Mesenchymal stem cell (in vitro differentiated cells and primary cell): ENCODE measurements at regions not wholly inside any gene's neighbourhood (a gene's known extent, or its start where the extent isn't known, plus 50 kb on each side); places are given as distances from the start of the nearest gene placed in this dataset.

ENCODE experiments used
- DNase-seq: peaks from one replicate; pipeline ENCODE4 v3.0.0-alpha.2; 2013
- H2AFZ ChIP-seq: one replicate; pipeline ENCODE4 v1.6.1; 2013; ENCODE audit warnings: low read depth, mild to moderate bottlenecking, control low read depth, inconsistent platforms, low read length, moderate library complexity
- H2AK5ac ChIP-seq: 2 replicates; pipeline ENCODE4 v1.6.1; 2013; ENCODE audit warnings: low read length, moderate library complexity, mild to moderate bottlenecking, inconsistent platforms; ENCODE audit not compliant: severe bottlenecking
- H2BK120ac ChIP-seq: one replicate; pipeline ENCODE4 v1.6.1; 2013; ENCODE audit warnings: low read depth, mild to moderate bottlenecking, inconsistent platforms, low read length, moderate library complexity
- H2BK12ac ChIP-seq, 2 experiments: one replicate each; pipeline ENCODE4 v1.6.1; 2013; ENCODE audit warnings: inconsistent platforms in 2 of 2, low read length in 2 of 2, mild to moderate bottlenecking in 2 of 2, moderate library complexity in 2 of 2, control low read depth in 1 of 2
- H2BK15ac ChIP-seq: one replicate; pipeline ENCODE4 v1.6.1; 2013; ENCODE audit warnings: mild to moderate bottlenecking, low read depth, inconsistent platforms; ENCODE audit not compliant: poor library complexity, severe bottlenecking
- H2BK5ac ChIP-seq: 2 replicates; pipeline ENCODE4 v1.6.1; 2013; ENCODE audit warnings: low read depth, mild to moderate bottlenecking, low read length, control low read depth, inconsistent platforms; ENCODE audit not compliant: poor library complexity, severe bottlenecking
- H3K14ac ChIP-seq, 2 experiments: one replicate each; pipeline ENCODE4 v1.6.1; 2013; ENCODE audit warnings: inconsistent platforms in 2 of 2, low read length in 2 of 2, control low read depth in 1 of 2, mild to moderate bottlenecking in 1 of 2, moderate library complexity in 1 of 2
- H3K18ac ChIP-seq, 2 experiments: one replicate each; pipeline ENCODE4 v1.6.1; 2013; ENCODE audit warnings: inconsistent platforms in 2 of 2, low read length in 2 of 2, control low read depth in 1 of 2, low read depth in 1 of 2, mild to moderate bottlenecking in 1 of 2
- H3K23ac ChIP-seq, 2 experiments: one replicate each; pipeline ENCODE4 v1.6.1; 2013; ENCODE audit warnings: inconsistent platforms in 2 of 2, low read length in 2 of 2, mild to moderate bottlenecking in 2 of 2, moderate library complexity in 2 of 2, control low read depth in 1 of 2
- H3K27ac ChIP-seq: 2 replicates; pipeline ENCODE4 v1.5.1; 2013; ENCODE audit warnings: mild to moderate bottlenecking, moderate library complexity, low read length, control low read depth, inconsistent platforms; ENCODE audit not compliant: poor library complexity, severe bottlenecking
- H3K27me3 ChIP-seq, 2 experiments: 2 replicates each; pipeline versions ENCODE4 v1.6.1 to v1.7.0; 2013; ENCODE audit warnings: low read length in 2 of 2, mild to moderate bottlenecking in 2 of 2, moderate library complexity in 2 of 2, control low read depth in 1 of 2, inconsistent platforms in 1 of 2; ENCODE audit not compliant: control insufficient read depth in 1 of 2, insufficient read depth in 1 of 2
- H3K36me3 ChIP-seq, 2 experiments: 2 replicates each; pipeline versions ENCODE4 v1.6.1 to v1.7.0; 2013; ENCODE audit warnings: low read length in 2 of 2, control low read depth in 1 of 2, inconsistent platforms in 1 of 2, low read depth in 1 of 2, mild to moderate bottlenecking in 1 of 2; ENCODE audit not compliant: insufficient read depth in 2 of 2, control insufficient read depth in 1 of 2
- H3K4ac ChIP-seq, 2 experiments: one replicate each; pipeline ENCODE4 v1.6.1; 2013; ENCODE audit warnings: inconsistent platforms in 2 of 2, low read length in 2 of 2, mild to moderate bottlenecking in 2 of 2, moderate library complexity in 2 of 2, control low read depth in 1 of 2, low read depth in 1 of 2
- H3K4me1 ChIP-seq: 2 replicates; pipeline ENCODE4 v1.6.1; 2013; ENCODE audit warnings: low read depth, low read length, control low read depth; ENCODE audit not compliant: control insufficient read depth, insufficient read depth
- H3K4me2 ChIP-seq: 2 replicates; pipeline ENCODE4 v1.6.1; 2013; ENCODE audit warnings: low read length, mild to moderate bottlenecking, inconsistent platforms; ENCODE audit not compliant: poor library complexity, severe bottlenecking
- H3K4me3 ChIP-seq, 2 experiments: 2 replicates each; pipeline versions ENCODE4 v1.5.1 to v1.7.0; 2013; ENCODE audit warnings: low read length in 2 of 2, mild to moderate bottlenecking in 2 of 2, control low read depth in 1 of 2, low read depth in 1 of 2; ENCODE audit not compliant: insufficient read depth in 1 of 2
- H3K79me1 ChIP-seq: replicated peaks from 2 replicates; pipeline ENCODE4 v1.6.1; 2013; ENCODE audit warnings: mild to moderate bottlenecking, control low read depth, low read length, inconsistent platforms; ENCODE audit not compliant: poor library complexity, severe bottlenecking
- H3K9ac ChIP-seq: 2 replicates; pipeline ENCODE4 v1.7.0; 2013; ENCODE audit warnings: mild to moderate bottlenecking, low read length, moderate library complexity
- H3K9me3 ChIP-seq: 2 replicates; pipeline ENCODE4 v1.7.0; 2013; ENCODE audit warnings: mild to moderate bottlenecking, low read length; ENCODE audit not compliant: control insufficient read depth
- H4K8ac ChIP-seq: one replicate; pipeline ENCODE4 v1.6.1; 2013; ENCODE audit warnings: inconsistent platforms, mild to moderate bottlenecking, low read length, moderate library complexity
- H4K91ac ChIP-seq: one replicate; pipeline ENCODE4 v1.6.1; 2013; ENCODE audit warnings: mild to moderate bottlenecking, low read length, inconsistent platforms
- WGBS: methylation state at CpG from one replicate; pipeline ENCODE4 v1.1.7; 2013; ENCODE audit warnings: mixed read lengths; 5-methylcytosine and 5-hydroxymethylcytosine counted together

GRCh38 chr13:21996049-21996448 lies 325.2 kb downstream of the FGF9 start:
- H3K18ac ChIP-seq: no peak overlapping the region
- no peak overlapping the region for H3K4me3 ChIP-seq
- peaks cover 0 to 11% of the 10 kb centered on the region in 2 experiments for H3K27me3 ChIP-seq
- no peak overlapping the region for H2AFZ ChIP-seq
- H2BK120ac ChIP-seq: no peak overlapping the region
- H3K14ac ChIP-seq: no peak overlapping the region
- DNase-seq: no peak
- no peak overlapping the region for H3K23ac ChIP-seq
- H3K9me3 ChIP-seq: peaks cover 4% of the 10 kb centered on the region
- H3K4me2 ChIP-seq: no peak overlapping the region
- no peak overlapping the region for H4K91ac ChIP-seq
- H3K27ac ChIP-seq: no peak overlapping the region
- H2BK12ac ChIP-seq: no peak overlapping the region
- no peak overlapping the region for H2BK15ac ChIP-seq
- no peak overlapping the region for H4K8ac ChIP-seq
- no peak overlapping the region for H2BK5ac ChIP-seq
- H3K9ac ChIP-seq: no peak overlapping the region
- 72% methylated on average over 1 of the region's 3 CpGs for WGBS
- H3K36me3 ChIP-seq: no peaks in the 10 kb centered on the region
- no peaks in the 10 kb centered on the region for H3K4me1 ChIP-seq
- H3K79me1 ChIP-seq: no peaks in the 10 kb centered on the region
- H3K4ac ChIP-seq: no peak overlapping the region
- no peak overlapping the region for H2AK5ac ChIP-seq

GRCh38 chr13:21997726-21998125 lies 326.9 kb downstream of the FGF9 start:
- no peak overlapping the region for H2BK12ac ChIP-seq

GRCh38 chr13:21998279-21998990 lies 327.6 kb downstream of the FGF9 start:
- Histone ChIP-seq H2AK5ac (no peak overlapping the region), H3K4me1 (no peaks in the 10 kb centered on the region), H3K27ac (no peak overlapping the region), H2BK120ac (no peak overlapping the region), H4K8ac (no peak overlapping the region), H3K9me3 (peaks cover 4% of the 10 kb centered on the region), H3K4ac (no peak overlapping the region), H2BK5ac (no peak overlapping the region), H3K23ac (no peak overlapping the region), H3K27me3 (peaks cover 0 to 11% of the 10 kb centered on the region in 2 experiments), H2BK12ac (no peak overlapping the region), H3K79me1 (no peaks in the 10 kb centered on the region), H2AFZ (no peak overlapping the region), H3K36me3 (no peaks in the 10 kb centered on the region), H2BK15ac (no peak overlapping the region), H3K4me2 (no peak overlapping the region), H4K91ac (no peak overlapping the region), H3K14ac (no peak overlapping the region), H3K9ac (no peak overlapping the region), H3K18ac (no peak overlapping the region), H3K4me3 (no peak overlapping the region)
- 61% methylated on average over 7 of the region's 12 CpGs for WGBS
- no peak for DNase-seq

More at GRCh38 chr13:21997726-21998125, 326.9 kb downstream of the FGF9 start:
- no peak overlapping the region for H3K4me2 ChIP-seq
- WGBS: 79% methylated on average over 2 of the region's 2 CpGs
- H3K9me3 ChIP-seq: peaks cover 4% of the 10 kb centered on the region
- no peak overlapping the region for H2BK120ac ChIP-seq
- peaks cover 0 to 11% of the 10 kb centered on the region in 2 experiments for H3K27me3 ChIP-seq
- no peaks in the 10 kb centered on the region for H3K4me1 ChIP-seq
- H3K27ac ChIP-seq: no peak overlapping the region
- no peak overlapping the region for H3K9ac ChIP-seq
- H3K79me1 ChIP-seq: no peaks in the 10 kb centered on the region
- H3K14ac ChIP-seq: no peak overlapping the region
- no peak overlapping the region for H3K4me3 ChIP-seq
- no peak overlapping the region for H2AK5ac ChIP-seq
- H2AFZ ChIP-seq: no peak overlapping the region
- no peak overlapping the region for H4K8ac ChIP-seq
- H3K23ac ChIP-seq: no peak overlapping the region
- no peak overlapping the region for H2BK15ac ChIP-seq
- no peak overlapping the region for H3K18ac ChIP-seq
- H3K4ac ChIP-seq: no peak overlapping the region
- no peaks in the 10 kb centered on the region for H3K36me3 ChIP-seq
- DNase-seq: no peak
- no peak overlapping the region for H4K91ac ChIP-seq
- no peak overlapping the region for H2BK5ac ChIP-seq

GRCh38 chr13:21999666-22000065 lies 328.8 kb downstream of the FGF9 start:
- no peak overlapping the region for H2BK12ac ChIP-seq
- H3K4me1 ChIP-seq: no peaks in the 10 kb centered on the region
- no peak overlapping the region for H4K8ac ChIP-seq
- H2BK15ac ChIP-seq: no peak overlapping the region
- no peak overlapping the region for H3K18ac ChIP-seq
- H2BK120ac ChIP-seq: no peak overlapping the region
- no peaks in the 10 kb centered on the region for H3K79me1 ChIP-seq
- no peak overlapping the region for H2BK5ac ChIP-seq
- 84% methylated on average over 5 of the region's 6 CpGs for WGBS
- H2AFZ ChIP-seq: no peak overlapping the region
- no peak overlapping the region for H3K14ac ChIP-seq
- H3K4me2 ChIP-seq: no peak overlapping the region
- DNase-seq: no peak
- peaks cover 0 to 11% of the 10 kb centered on the region in 2 experiments for H3K27me3 ChIP-seq
- no peaks in the 10 kb centered on the region for H3K36me3 ChIP-seq
- H4K91ac ChIP-seq: no peak overlapping the region
- H3K27ac ChIP-seq: no peak overlapping the region
- H3K4me3 ChIP-seq: no peak overlapping the region
- H2AK5ac ChIP-seq: no peak overlapping the region
- no peak overlapping the region for H3K23ac ChIP-seq
- no peak overlapping the region for H3K9ac ChIP-seq
- peaks cover 4% of the 10 kb centered on the region for H3K9me3 ChIP-seq
- no peak overlapping the region for H3K4ac ChIP-seq
